ENCODE measurements at regions not wholly inside any gene's neighbourhood (a gene's known extent, or its start where the extent isn't known, plus 50 kb on each side); places are given as distances from the start of the nearest gene placed in this dataset.
"Not testable (repeated sequence)": the region's sequence is repeated elsewhere in the genome, so short reads cannot be mapped to it uniquely, and the experiment has no call there.

DNA sequence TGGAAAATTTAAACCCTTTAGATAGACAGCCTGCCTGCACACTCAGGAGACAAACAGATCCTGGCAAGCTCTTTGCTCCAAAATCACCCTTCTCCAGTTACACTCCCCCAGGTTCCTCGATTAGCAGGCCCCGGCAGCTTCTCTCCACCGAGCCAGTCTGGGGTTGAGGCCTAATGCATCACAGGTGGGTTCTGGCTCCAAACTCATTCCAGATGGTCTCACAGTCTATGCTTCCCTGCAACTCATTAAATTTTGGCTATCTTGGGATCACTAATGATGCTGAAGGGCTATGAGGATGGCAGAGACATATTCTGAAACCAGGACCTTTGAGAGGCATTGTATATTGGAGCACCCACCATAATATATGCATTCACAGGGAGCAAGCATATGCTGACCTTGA lies 559.8 kb upstream of the USP24 start:
- H3K4me1 ChIP-seq, result no peaks in the 10 kb centered on the region
- DNase-seq (ENCODE audit: low spot score), result no peak
- no peaks in the 10 kb centered on the region for H3K27me3 ChIP-seq
- no peak overlapping the region for H3K27ac ChIP-seq
- H3K36me3 ChIP-seq, result no peaks in the 10 kb centered on the region
- no peaks in the 10 kb centered on the region for H3K9me3 ChIP-seq
- H3K4me3 ChIP-seq, result no peak overlapping the region
- TF ChIP-seq CTCF (IDR thresholded peaks at IDR 0.05), result no peak

GRCh38 chr1:55774446-55774845 lies 559.3 kb upstream of the USP24 start:
- no peak for DNase-seq (ENCODE audit: low spot score)
- Histone ChIP-seq H3K27ac (no peak overlapping the region), H3K9me3 (no peaks in the 10 kb centered on the region), H3K27me3 (no peaks in the 10 kb centered on the region), H3K4me3 (no peak overlapping the region), H3K4me1 (no peaks in the 10 kb centered on the region), H3K36me3 (no peaks in the 10 kb centered on the region)
- TF ChIP-seq CTCF (IDR thresholded peaks at IDR 0.05), result no peak

DNA sequence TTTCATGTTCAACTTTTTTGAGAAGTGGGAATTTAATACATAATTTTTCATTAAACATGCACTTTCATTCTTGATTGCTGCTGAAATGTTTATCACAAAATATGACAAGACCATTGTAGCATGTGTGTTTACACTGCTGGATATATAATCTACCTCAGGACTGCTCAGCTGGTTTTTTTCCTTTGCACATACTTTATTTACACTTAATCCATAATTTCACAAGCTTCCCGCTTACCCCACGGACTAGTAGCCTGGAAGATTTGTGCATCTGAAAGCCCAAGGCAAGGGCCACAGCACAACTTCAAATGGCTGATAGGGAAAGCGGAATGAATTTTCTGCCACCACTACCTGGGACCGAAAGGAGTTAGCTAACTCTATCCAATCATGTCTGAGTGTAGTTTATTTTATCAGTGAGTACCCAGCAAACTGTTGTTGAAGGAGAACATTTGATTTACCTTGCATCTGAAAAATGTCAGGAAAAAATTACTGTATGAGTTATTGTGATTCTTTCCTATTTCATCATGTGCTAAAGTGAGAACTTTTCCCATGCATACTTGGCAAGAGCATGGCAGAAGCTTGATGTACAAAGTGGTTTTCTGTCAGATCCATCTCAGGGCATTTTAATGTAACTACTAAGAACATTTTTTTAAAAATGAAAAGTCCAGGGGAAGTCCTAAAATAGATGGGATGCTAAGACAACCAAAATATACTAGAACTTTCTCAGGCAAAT lies 558.2 kb upstream of the USP24 start:
- no peaks in the 10 kb centered on the region for H3K4me1 ChIP-seq
- H3K4me3 ChIP-seq, result no peak overlapping the region
- no peaks in the 10 kb centered on the region for H3K36me3 ChIP-seq
- no peak for TF ChIP-seq CTCF (IDR thresholded peaks at IDR 0.05)
- no peaks in the 10 kb centered on the region for H3K9me3 ChIP-seq
- H3K27ac ChIP-seq, result no peak overlapping the region
- H3K27me3 ChIP-seq, result no peaks in the 10 kb centered on the region
- DNase-seq (ENCODE audit: low spot score), result no peak

- Histone ChIP-seq H3K9me3 (no peaks in the 10 kb centered on the region), H3K4me3 (no peak overlapping the region), H3K27ac (no peak overlapping the region), H3K4me1 (peaks cover 0 to 7% of the 10 kb centered on the region in 2 donors), H3K36me3 (no peaks in the 10 kb centered on the region), H3K27me3 (no peaks in the 10 kb centered on the region)
- DNase-seq (ENCODE audit: low spot score), result no peak
- TF ChIP-seq CTCF (IDR thresholded peaks at IDR 0.05), result no peak
These were observed 553.3 kb upstream of the USP24 start for GRCh38 chr1:55768327-55768952.

DNA sequence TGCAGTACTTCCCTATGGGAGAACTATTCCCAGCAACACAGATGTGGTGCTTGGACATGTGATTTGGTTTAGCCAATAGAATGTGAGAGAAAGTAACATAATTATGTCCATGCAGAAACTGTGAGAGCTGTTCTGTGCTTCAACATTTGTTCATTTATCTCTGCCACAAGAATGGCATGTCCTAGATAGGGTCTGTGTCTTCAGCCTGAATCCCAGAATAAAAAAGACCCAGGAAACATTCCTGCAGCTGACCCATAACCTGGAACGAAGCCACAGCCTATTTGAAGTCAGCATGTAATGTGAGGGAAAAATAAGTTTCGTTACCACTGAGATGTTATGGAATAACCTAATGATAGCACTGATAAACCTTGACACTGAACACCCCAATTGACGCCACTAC lies 552.0 kb upstream of the USP24 start:
- Histone ChIP-seq H3K27me3 (no peaks in the 10 kb centered on the region), H3K4me1 (peaks cover 0 to 7% of the 10 kb centered on the region in 2 donors), H3K36me3 (no peaks in the 10 kb centered on the region), H3K9me3 (peaks cover 0 to 3% of the 10 kb centered on the region in 2 donors), H3K4me3 (no peak overlapping the region), H3K27ac (no peak overlapping the region)
- no peak for TF ChIP-seq CTCF (IDR thresholded peaks at IDR 0.05)
- no peak for DNase-seq (ENCODE audit: low spot score)

DNA sequence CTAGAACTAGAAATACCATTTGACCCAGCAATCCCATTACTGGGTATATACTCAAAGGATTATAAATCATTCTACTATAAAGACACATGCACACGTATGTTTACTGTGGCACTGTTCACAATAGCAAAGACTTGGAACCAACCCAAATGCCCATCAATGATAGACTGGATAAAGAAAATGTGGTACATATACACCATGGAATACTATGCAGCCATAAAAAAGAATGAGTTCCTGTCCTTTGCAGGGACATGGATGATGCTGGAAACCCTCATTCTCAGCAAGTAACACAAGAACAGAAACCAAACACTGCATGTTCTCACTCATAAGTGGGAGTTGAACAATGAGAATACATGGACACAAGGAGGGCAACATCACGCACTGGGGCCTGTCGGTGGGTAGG lies 550.3 kb upstream of the USP24 start:
- not testable (repeated sequence) for H3K9me3 ChIP-seq; H3K4me1 ChIP-seq; H3K27me3 ChIP-seq; DNase-seq (ENCODE audit: low spot score); H3K36me3 ChIP-seq; H3K4me3 ChIP-seq; H3K27ac ChIP-seq
